ENCODE measurements at regions not wholly inside any gene's neighbourhood (a gene's known extent, or its start where the extent isn't known, plus 50 kb on each side); places are given as distances from the start of the nearest gene placed in this dataset.

DNA sequence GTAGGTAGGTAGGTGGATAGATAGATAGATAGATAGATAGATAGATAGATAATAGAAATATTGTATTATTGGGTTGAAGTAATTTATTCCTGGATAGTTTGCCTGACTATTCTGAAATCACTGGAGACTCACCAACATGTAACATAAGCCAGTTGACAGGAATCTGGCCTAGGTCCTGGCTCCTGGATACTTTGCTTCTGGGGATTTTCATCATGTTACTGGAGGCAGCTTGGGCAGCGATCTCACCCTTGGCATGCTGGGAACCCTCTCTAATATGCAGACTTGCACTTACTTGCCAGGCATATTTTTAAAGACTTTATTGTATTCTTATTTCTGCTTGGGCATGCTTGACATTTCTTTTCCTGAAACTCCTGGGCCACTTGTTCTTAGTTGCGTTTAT is 709.1 kb upstream of the FZD8 start:
- no peak for DNase-seq (ENCODE audit: low read depth)
- no peak overlapping the region for H3K4me3 ChIP-seq (ENCODE audit: low read depth, low read length)
- TF ChIP-seq POLR2A (IDR thresholded peaks at IDR 0.05; ENCODE audit: extremely low read depth, insufficient read length): no peak
- no peak for TF ChIP-seq MAX (IDR thresholded peaks at IDR 0.05; ENCODE audit: low read depth, low read length)
- no peak for TF ChIP-seq CTCF (IDR thresholded peaks at IDR 0.05; ENCODE audit: low read depth, low read length)
- no peak for TF ChIP-seq MYC (IDR thresholded peaks at IDR 0.05; ENCODE audit: low read depth, low read length)

DNA sequence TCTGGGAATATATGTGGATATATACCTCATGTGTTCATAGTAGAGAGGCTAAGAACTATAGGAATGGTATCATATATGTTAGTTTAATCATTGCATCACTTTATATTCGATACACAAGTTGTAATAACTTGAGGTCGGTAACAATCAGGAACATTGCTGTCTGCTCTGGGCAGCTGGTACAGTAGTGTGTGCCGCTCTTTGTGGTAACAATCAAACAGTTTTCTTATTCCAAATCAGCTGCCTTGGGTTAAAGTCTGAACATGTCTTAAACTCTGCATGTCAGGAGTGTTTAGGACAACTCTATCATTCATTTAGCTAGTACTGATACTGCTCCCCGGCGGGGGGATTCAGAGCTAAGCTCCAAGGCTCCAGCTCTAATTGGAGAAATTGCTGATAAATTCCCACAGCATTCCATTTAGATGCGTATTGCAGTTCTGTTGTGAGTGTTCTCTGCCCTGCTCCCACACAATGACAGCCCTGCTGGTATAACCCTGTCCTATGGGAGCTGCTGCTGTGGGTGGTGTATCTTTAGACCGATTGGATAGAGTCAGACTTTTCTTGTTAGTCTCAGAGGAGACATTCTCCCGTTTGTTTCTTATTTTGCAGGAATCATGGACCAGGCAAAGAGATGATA is 707.5 kb upstream of the FZD8 start:
- TF ChIP-seq MAX (IDR thresholded peaks at IDR 0.05; ENCODE audit: low read depth, low read length): no peak
- no peak for TF ChIP-seq CTCF (IDR thresholded peaks at IDR 0.05; ENCODE audit: low read depth, low read length)
- no peak for TF ChIP-seq POLR2A (IDR thresholded peaks at IDR 0.05; ENCODE audit: extremely low read depth, insufficient read length)
- no peak for TF ChIP-seq MYC (IDR thresholded peaks at IDR 0.05; ENCODE audit: low read depth, low read length)
- H3K4me3 ChIP-seq (ENCODE audit: low read depth, low read length): no peak overlapping the region
- DNase-seq (ENCODE audit: low read depth): no peak

- DNase-seq (ENCODE audit: low read depth): no peak
- TF ChIP-seq CTCF (IDR thresholded peaks at IDR 0.05; ENCODE audit: low read depth, low read length): no peak
- no peak for TF ChIP-seq MAX (IDR thresholded peaks at IDR 0.05; ENCODE audit: low read depth, low read length)
- no peak for TF ChIP-seq MYC (IDR thresholded peaks at IDR 0.05; ENCODE audit: low read depth, low read length)
- no peak for TF ChIP-seq POLR2A (IDR thresholded peaks at IDR 0.05; ENCODE audit: extremely low read depth, insufficient read length)
- no peak overlapping the region for H3K4me3 ChIP-seq (ENCODE audit: low read depth, low read length)
These were observed 703.7 kb upstream of the FZD8 start for GRCh38 chr10:36345807-36346206.

- no peak overlapping the region for H3K4me3 ChIP-seq (ENCODE audit: low read depth, low read length)
- DNase-seq (ENCODE audit: low read depth): no peak
- TF ChIP-seq MYC (IDR thresholded peaks at IDR 0.05; ENCODE audit: low read depth, low read length) (no peak), CTCF (IDR thresholded peaks at IDR 0.05; ENCODE audit: low read depth, low read length) (no peak), POLR2A (IDR thresholded peaks at IDR 0.05; ENCODE audit: extremely low read depth, insufficient read length) (no peak), MAX (IDR thresholded peaks at IDR 0.05; ENCODE audit: low read depth, low read length) (no peak)
These were observed 703.1 kb upstream of the FZD8 start for GRCh38 chr10:36345175-36345533.

DNA sequence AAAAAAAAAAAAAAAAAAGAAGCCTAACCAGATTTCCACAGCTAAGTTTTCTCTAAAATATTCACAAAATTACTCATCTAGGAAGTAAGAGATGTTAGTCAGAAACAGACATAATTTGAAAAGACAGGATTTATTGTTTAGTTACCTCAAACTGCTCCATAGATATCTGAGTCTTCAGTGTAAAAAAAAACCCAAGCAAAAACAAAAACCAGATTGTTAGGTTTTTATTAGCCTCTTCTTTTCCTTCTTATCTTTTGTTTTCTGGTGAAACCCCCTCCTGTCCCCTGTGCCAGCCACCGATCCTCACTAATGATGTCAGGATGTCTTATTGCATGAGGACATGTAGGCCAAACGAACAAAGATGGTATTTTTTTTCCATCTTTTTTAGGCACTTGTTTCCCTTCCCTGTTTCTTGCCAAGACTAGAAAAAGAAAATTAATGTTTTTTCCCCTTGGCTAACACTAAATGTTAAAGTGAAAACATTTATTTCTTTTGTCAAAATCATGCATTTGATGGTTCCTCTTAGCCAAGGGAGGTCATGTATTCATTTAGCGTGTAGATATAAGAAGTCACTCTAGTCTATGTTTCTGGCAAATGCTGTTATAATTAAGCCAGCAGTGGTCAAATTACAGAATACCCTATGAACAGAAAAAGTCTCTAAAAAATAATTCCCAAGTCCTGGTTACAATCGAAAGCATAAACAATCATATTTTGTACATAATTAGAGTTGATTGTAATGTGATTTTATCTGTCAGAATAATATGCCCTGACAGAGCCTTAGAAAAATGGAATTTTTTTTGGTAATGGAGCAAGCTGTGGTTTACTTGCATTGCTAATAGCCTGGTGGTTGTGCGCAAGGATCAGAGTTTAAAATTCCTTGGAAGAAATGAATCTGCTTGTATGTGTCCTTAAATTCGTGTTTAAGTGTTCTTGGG is 702.4 kb upstream of the FZD8 start:
- H3K4me3 ChIP-seq (ENCODE audit: low read depth, low read length): no peak overlapping the region
- no peak for DNase-seq (ENCODE audit: low read depth)
- TF ChIP-seq POLR2A (IDR thresholded peaks at IDR 0.05; ENCODE audit: extremely low read depth, insufficient read length): no peak
- no peak for TF ChIP-seq CTCF (IDR thresholded peaks at IDR 0.05; ENCODE audit: low read depth, low read length)
- TF ChIP-seq MAX (IDR thresholded peaks at IDR 0.05; ENCODE audit: low read depth, low read length): no peak
- no peak for TF ChIP-seq MYC (IDR thresholded peaks at IDR 0.05; ENCODE audit: low read depth, low read length)
